Mesenchymal stem cell (in vitro differentiated cells and primary cell): ENCODE measurements at regions not wholly inside any gene's neighbourhood (a gene's known extent, or its start where the extent isn't known, plus 50 kb on each side); places are given as distances from the start of the nearest gene placed in this dataset.

Source experiments
- DNase-seq: peaks from one replicate; pipeline ENCODE4 v3.0.0-alpha.2; 2013
- H2AFZ ChIP-seq: one replicate; pipeline ENCODE4 v1.6.1; 2013; ENCODE audit warnings: low read depth, mild to moderate bottlenecking, control low read depth, inconsistent platforms, low read length, moderate library complexity
- H2AK5ac ChIP-seq: 2 replicates; pipeline ENCODE4 v1.6.1; 2013; ENCODE audit warnings: low read length, moderate library complexity, mild to moderate bottlenecking, inconsistent platforms; ENCODE audit not compliant: severe bottlenecking
- H2BK120ac ChIP-seq: one replicate; pipeline ENCODE4 v1.6.1; 2013; ENCODE audit warnings: low read depth, mild to moderate bottlenecking, inconsistent platforms, low read length, moderate library complexity
- H2BK12ac ChIP-seq, 2 experiments: one replicate each; pipeline ENCODE4 v1.6.1; 2013; ENCODE audit warnings: inconsistent platforms in 2 of 2, low read length in 2 of 2, mild to moderate bottlenecking in 2 of 2, moderate library complexity in 2 of 2, control low read depth in 1 of 2
- H2BK15ac ChIP-seq: one replicate; pipeline ENCODE4 v1.6.1; 2013; ENCODE audit warnings: mild to moderate bottlenecking, low read depth, inconsistent platforms; ENCODE audit not compliant: poor library complexity, severe bottlenecking
- H2BK5ac ChIP-seq: 2 replicates; pipeline ENCODE4 v1.6.1; 2013; ENCODE audit warnings: low read depth, mild to moderate bottlenecking, low read length, control low read depth, inconsistent platforms; ENCODE audit not compliant: poor library complexity, severe bottlenecking
- H3K14ac ChIP-seq, 2 experiments: one replicate each; pipeline ENCODE4 v1.6.1; 2013; ENCODE audit warnings: inconsistent platforms in 2 of 2, low read length in 2 of 2, control low read depth in 1 of 2, mild to moderate bottlenecking in 1 of 2, moderate library complexity in 1 of 2
- H3K18ac ChIP-seq, 2 experiments: one replicate each; pipeline ENCODE4 v1.6.1; 2013; ENCODE audit warnings: inconsistent platforms in 2 of 2, low read length in 2 of 2, control low read depth in 1 of 2, low read depth in 1 of 2, mild to moderate bottlenecking in 1 of 2
- H3K23ac ChIP-seq, 2 experiments: one replicate each; pipeline ENCODE4 v1.6.1; 2013; ENCODE audit warnings: inconsistent platforms in 2 of 2, low read length in 2 of 2, mild to moderate bottlenecking in 2 of 2, moderate library complexity in 2 of 2, control low read depth in 1 of 2
- H3K27ac ChIP-seq: 2 replicates; pipeline ENCODE4 v1.5.1; 2013; ENCODE audit warnings: mild to moderate bottlenecking, moderate library complexity, low read length, control low read depth, inconsistent platforms; ENCODE audit not compliant: poor library complexity, severe bottlenecking
- H3K27me3 ChIP-seq, 2 experiments: 2 replicates each; pipeline versions ENCODE4 v1.6.1 to v1.7.0; 2013; ENCODE audit warnings: low read length in 2 of 2, mild to moderate bottlenecking in 2 of 2, moderate library complexity in 2 of 2, control low read depth in 1 of 2, inconsistent platforms in 1 of 2; ENCODE audit not compliant: control insufficient read depth in 1 of 2, insufficient read depth in 1 of 2
- H3K36me3 ChIP-seq, 2 experiments: 2 replicates each; pipeline versions ENCODE4 v1.6.1 to v1.7.0; 2013; ENCODE audit warnings: low read length in 2 of 2, control low read depth in 1 of 2, inconsistent platforms in 1 of 2, low read depth in 1 of 2, mild to moderate bottlenecking in 1 of 2; ENCODE audit not compliant: insufficient read depth in 2 of 2, control insufficient read depth in 1 of 2
- H3K4ac ChIP-seq, 2 experiments: one replicate each; pipeline ENCODE4 v1.6.1; 2013; ENCODE audit warnings: inconsistent platforms in 2 of 2, low read length in 2 of 2, mild to moderate bottlenecking in 2 of 2, moderate library complexity in 2 of 2, control low read depth in 1 of 2, low read depth in 1 of 2
- H3K4me1 ChIP-seq: 2 replicates; pipeline ENCODE4 v1.6.1; 2013; ENCODE audit warnings: low read depth, low read length, control low read depth; ENCODE audit not compliant: control insufficient read depth, insufficient read depth
- H3K4me2 ChIP-seq: 2 replicates; pipeline ENCODE4 v1.6.1; 2013; ENCODE audit warnings: low read length, mild to moderate bottlenecking, inconsistent platforms; ENCODE audit not compliant: poor library complexity, severe bottlenecking
- H3K4me3 ChIP-seq, 2 experiments: 2 replicates each; pipeline versions ENCODE4 v1.5.1 to v1.7.0; 2013; ENCODE audit warnings: low read length in 2 of 2, mild to moderate bottlenecking in 2 of 2, control low read depth in 1 of 2, low read depth in 1 of 2; ENCODE audit not compliant: insufficient read depth in 1 of 2
- H3K79me1 ChIP-seq: replicated peaks from 2 replicates; pipeline ENCODE4 v1.6.1; 2013; ENCODE audit warnings: mild to moderate bottlenecking, control low read depth, low read length, inconsistent platforms; ENCODE audit not compliant: poor library complexity, severe bottlenecking
- H3K9ac ChIP-seq: 2 replicates; pipeline ENCODE4 v1.7.0; 2013; ENCODE audit warnings: mild to moderate bottlenecking, low read length, moderate library complexity
- H3K9me3 ChIP-seq: 2 replicates; pipeline ENCODE4 v1.7.0; 2013; ENCODE audit warnings: mild to moderate bottlenecking, low read length; ENCODE audit not compliant: control insufficient read depth
- H4K8ac ChIP-seq: one replicate; pipeline ENCODE4 v1.6.1; 2013; ENCODE audit warnings: inconsistent platforms, mild to moderate bottlenecking, low read length, moderate library complexity
- H4K91ac ChIP-seq: one replicate; pipeline ENCODE4 v1.6.1; 2013; ENCODE audit warnings: mild to moderate bottlenecking, low read length, inconsistent platforms
- WGBS: methylation state at CpG from one replicate; pipeline ENCODE4 v1.1.7; 2013; ENCODE audit warnings: mixed read lengths; 5-methylcytosine and 5-hydroxymethylcytosine counted together

DNA sequence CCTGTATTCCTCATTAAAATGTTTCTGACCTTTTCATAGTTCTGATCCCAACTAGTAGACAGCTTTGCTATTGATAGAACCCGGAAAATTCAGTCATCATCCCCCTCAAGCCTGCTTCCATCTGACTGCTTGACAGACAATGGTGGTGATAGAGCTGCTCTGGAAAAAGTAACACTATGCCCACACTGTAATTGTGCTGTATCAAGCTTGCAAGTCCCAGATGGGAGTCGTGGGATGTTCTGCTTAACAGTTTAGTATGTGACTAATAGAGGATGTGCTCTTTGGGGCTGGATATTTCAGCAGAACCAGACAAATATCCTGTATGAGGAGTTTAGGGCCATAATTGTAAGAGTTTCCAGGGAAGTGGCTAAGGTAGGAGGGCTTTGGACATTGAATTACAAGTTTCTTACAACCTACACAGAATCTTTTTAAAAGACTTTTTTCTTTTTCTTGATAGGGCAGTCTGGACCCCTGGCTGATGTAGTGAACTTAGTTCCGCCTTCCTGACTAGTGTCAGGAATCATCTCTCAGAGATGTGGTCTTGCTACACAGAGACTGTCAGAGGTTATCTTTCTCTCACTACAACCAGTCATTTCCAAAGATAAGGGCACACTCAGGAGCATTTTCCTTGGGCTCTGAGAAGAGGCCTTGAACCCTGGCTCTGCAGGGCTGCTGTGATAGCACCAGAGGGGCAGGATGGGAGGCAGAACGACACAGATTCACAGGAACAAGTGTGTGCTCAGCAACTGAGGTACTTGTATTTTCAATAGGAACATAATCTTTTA lies 158.0 kb upstream of the RBMS1 start:
- Histone ChIP-seq H4K91ac (no peak overlapping the region), H3K27me3 (no peaks in the 10 kb centered on the region), H2BK12ac (no peak overlapping the region), H3K4ac (no peak overlapping the region), H3K4me2 (no peak overlapping the region), H3K9ac (peak overlapping the region; percentile 22), H3K4me3 (no peak overlapping the region), H3K18ac (peak overlapping the region in 1 of 2 experiments; percentile 11), H3K23ac (peak overlapping the region in 1 of 2 experiments; percentile 9), H3K79me1 (no peaks in the 10 kb centered on the region), H2AK5ac (no peak overlapping the region), H3K36me3 (no peaks in the 10 kb centered on the region), H4K8ac (peak overlapping the region; percentile 56), H2BK5ac (no peak overlapping the region), H3K27ac (no peak overlapping the region), H2BK120ac (no peak overlapping the region), H2BK15ac (no peak overlapping the region), H3K9me3 (no peaks in the 10 kb centered on the region), H3K4me1 (peaks cover 2% of the 10 kb centered on the region), H2AFZ (no peak overlapping the region), H3K14ac (no peak overlapping the region)
- DNase-seq, result peak; percentile 41
- WGBS, result 82% methylated on average over 3 of the region's 4 CpGs

DNA sequence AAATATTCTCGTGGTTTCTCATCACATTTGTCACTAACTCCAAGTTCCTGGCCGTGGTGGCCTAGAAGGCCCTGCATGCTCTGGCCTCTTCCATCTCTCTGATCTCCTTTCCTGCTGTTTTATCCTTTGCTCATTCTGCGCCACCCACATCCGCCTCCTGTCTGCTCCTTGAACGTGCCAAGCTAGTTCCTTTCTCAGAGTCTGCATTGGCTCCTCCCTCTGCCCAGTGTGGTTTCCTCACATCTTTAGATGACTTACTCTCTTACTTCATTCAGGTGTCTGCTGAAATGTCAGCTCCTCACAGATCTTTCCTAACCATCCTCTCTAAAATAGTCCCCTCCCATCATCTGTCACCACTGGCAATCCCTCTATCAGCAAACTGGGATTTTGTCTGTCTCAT lies 158.6 kb upstream of the RBMS1 start:
- Histone ChIP-seq H3K9me3 (no peaks in the 10 kb centered on the region), H3K4me1 (peaks cover 2% of the 10 kb centered on the region), H4K91ac (no peak overlapping the region), H3K4ac (no peak overlapping the region), H3K9ac (no peak overlapping the region), H2BK5ac (no peak overlapping the region), H3K18ac (peak overlapping the region in 1 of 2 experiments; percentile 29), H3K27me3 (no peaks in the 10 kb centered on the region), H2BK15ac (no peak overlapping the region), H2AK5ac (no peak overlapping the region), H3K4me2 (no peak overlapping the region), H3K4me3 (no peak overlapping the region), H3K79me1 (no peaks in the 10 kb centered on the region), H3K36me3 (no peaks in the 10 kb centered on the region), H3K27ac (no peak overlapping the region), H2BK120ac (no peak overlapping the region), H4K8ac (no peak overlapping the region), H3K23ac (no peak overlapping the region), H3K14ac (no peak overlapping the region), H2AFZ (no peak overlapping the region), H2BK12ac (no peak overlapping the region)
- DNase-seq, result no peak
- 84% methylated on average over 5 of the region's 5 CpGs for WGBS

DNA sequence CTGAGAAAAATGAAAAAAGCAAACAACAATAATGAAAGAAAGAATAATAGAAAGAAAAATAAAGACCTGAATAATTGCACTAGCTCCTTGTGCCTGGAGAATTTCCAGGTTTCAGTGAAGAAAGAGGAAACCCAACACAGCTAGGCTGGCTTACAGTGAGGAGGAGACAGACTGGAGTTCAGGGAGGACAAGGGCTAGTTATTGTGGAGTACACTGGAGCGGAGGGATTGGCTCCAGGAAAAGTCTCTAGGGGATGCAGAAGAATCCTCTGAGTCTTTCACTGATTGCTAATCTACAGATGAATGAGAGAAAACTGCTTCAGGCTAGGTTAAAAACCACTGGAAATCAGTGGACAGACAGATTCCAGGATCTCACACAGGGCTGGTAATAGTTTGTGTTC lies 163.6 kb upstream of the RBMS1 start:
- no peaks in the 10 kb centered on the region for H3K27me3 ChIP-seq
- H2BK120ac ChIP-seq, result no peak overlapping the region
- no peak overlapping the region for H2BK15ac ChIP-seq
- no peak overlapping the region for H3K18ac ChIP-seq
- no peaks in the 10 kb centered on the region for H3K36me3 ChIP-seq
- H3K4me3 ChIP-seq, result no peak overlapping the region
- no peak overlapping the region for H3K4ac ChIP-seq
- no peak overlapping the region for H2BK5ac ChIP-seq
- no peak overlapping the region for H2AK5ac ChIP-seq
- H3K79me1 ChIP-seq, result no peaks in the 10 kb centered on the region
- no peak overlapping the region for H3K14ac ChIP-seq
- no peak overlapping the region for H2BK12ac ChIP-seq
- no peak overlapping the region for H3K23ac ChIP-seq
- no peak overlapping the region for H3K4me2 ChIP-seq
- H4K91ac ChIP-seq, result no peak overlapping the region
- no peak overlapping the region for H3K27ac ChIP-seq
- H3K9ac ChIP-seq, result peak overlapping the region; percentile 64
- H3K9me3 ChIP-seq, result no peaks in the 10 kb centered on the region
- peak; percentile 17 for DNase-seq
- H3K4me1 ChIP-seq, result no peaks in the 10 kb centered on the region
- 68% methylated on average over 1 of the region's 1 CpG for WGBS
- H2AFZ ChIP-seq, result no peak overlapping the region
- no peak overlapping the region for H4K8ac ChIP-seq

DNA sequence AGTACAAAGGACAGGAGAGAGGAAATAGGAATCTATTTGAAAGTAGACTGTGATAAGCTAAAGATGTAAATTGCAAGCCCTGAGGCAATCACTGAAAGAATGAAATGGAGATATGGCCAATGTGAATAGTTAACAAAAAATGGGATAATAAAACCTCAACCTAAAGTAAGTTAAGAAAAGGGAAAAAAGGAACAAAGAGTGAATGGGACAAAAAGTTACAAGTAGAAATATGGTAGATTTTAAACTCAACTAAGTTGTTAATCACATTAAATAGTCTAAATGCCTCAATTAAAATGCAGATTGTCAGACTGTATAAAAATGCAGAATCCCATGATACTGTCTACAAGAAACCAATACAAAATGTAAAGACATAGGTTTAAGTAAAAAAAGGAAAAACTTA lies 165.2 kb upstream of the RBMS1 start:
- Histone ChIP-seq H2AFZ (no peak overlapping the region), H3K27ac (no peak overlapping the region), H3K79me1 (no peaks in the 10 kb centered on the region), H3K4ac (no peak overlapping the region), H4K91ac (no peak overlapping the region), H3K9me3 (no peaks in the 10 kb centered on the region), H3K27me3 (no peaks in the 10 kb centered on the region), H3K4me2 (no peak overlapping the region), H3K9ac (no peak overlapping the region), H3K23ac (no peak overlapping the region), H3K18ac (no peak overlapping the region), H3K4me1 (no peaks in the 10 kb centered on the region), H3K14ac (no peak overlapping the region), H2BK120ac (no peak overlapping the region), H2BK5ac (no peak overlapping the region), H2BK12ac (no peak overlapping the region), H2AK5ac (no peak overlapping the region), H4K8ac (no peak overlapping the region), H2BK15ac (no peak overlapping the region), H3K4me3 (no peak overlapping the region), H3K36me3 (no peaks in the 10 kb centered on the region)
- no peak for DNase-seq
